HG03280 (cell line): ENCODE measurements at regions not wholly inside any gene's neighbourhood (a gene's known extent, or its start where the extent isn't known, plus 50 kb on each side); places are given as distances from the start of the nearest gene placed in this dataset.

Experiments
- ATAC-seq: cut with Tn5 transposase; IDR thresholded peaks from one replicate; pipeline ENCODE4 v1.9.1; 2021; ENCODE audit warnings: mild to moderate bottlenecking, moderate library complexity; ENCODE audit not compliant: unreplicated experiment

- ATAC-seq: no peak
Observed at GRCh38 chr1:118739501-118739900, 248.6 kb downstream of the TBX15 start.

DNA sequence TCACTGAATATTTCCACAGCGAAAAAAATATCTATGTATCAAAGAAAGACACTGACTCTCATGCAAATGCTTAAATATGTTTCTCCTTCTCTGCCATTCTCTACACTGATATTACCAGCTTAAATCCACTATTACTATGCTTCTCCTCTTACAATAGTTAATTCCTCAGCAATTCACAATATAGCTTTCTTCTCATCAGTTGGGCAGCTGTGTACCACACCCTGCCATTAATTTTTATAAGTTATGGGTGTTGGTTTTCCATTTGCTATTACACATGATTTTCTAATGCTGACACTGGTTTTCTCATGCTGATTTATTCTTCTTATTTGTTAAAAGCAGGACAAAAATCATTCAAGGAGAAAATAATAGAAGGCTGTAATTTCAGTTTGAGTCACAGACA lies 251.8 kb downstream of the TBX15 start:
- no peak for ATAC-seq

DNA sequence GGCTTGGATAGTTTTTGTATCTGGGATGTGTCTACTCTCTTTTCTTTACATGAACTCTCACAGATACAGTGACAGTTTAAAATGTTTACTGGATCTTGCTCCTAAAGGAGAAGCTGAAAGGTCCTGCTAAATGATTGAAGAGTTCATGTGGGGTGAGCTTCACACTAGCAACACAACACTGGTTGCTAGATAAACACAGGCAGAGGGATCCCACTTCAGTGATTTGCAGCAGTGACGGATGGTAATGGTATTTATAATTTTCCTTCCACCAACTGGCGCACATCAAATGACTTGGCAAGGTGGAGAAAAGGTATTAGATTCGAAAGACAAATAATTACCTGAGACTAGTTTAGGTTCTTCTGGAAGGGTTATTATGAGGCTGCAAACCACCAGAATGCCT lies 270.2 kb downstream of the TBX15 start:
- ATAC-seq: no peak

GRCh38 chr1:118716775-118717174 lies 271.4 kb downstream of the TBX15 start:
- ATAC-seq: no peak

- ATAC-seq: no peak
Observed at GRCh38 chr1:118711356-118711755, 276.8 kb downstream of the TBX15 start.

DNA sequence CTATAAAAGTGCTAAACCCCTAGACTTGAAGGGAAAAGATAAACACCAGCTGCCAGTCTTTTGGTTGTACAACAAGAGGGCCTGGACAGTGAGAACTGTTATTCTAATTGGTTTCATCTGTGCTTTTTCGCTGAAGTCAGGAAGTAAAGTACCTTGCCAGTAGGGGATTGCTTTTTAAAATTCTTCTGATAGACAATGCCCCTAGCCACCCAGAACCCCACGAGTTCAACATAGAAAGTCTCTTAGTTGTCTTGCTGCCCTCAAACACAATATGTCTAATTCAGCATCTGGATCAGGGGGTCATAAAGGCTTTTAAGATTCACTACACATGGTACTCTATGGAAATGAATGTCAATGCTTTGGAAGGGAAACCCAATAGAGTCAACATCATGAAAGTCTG lies 289.2 kb downstream of the TBX15 start:
- ATAC-seq: no peak

DNA sequence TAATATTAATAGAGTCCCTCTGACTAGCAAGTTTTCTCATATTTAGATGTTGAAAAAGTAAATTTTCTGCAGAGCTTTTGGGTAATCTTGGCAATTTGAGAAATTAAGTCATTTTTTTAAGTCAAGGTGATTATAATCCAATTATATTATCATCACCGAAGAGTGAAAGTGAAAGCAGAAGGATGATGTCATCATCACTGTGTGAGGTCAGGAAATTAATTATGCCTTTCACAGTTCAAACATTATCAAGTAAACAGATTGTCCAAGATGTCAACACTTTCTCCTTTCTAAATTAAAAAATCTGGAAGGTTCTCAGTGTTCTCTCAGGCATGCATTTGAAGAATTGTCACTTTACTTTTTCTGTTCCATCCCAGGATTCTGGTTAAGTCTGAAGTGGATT lies 296.0 kb downstream of the TBX15 start:
- no peak for ATAC-seq

DNA sequence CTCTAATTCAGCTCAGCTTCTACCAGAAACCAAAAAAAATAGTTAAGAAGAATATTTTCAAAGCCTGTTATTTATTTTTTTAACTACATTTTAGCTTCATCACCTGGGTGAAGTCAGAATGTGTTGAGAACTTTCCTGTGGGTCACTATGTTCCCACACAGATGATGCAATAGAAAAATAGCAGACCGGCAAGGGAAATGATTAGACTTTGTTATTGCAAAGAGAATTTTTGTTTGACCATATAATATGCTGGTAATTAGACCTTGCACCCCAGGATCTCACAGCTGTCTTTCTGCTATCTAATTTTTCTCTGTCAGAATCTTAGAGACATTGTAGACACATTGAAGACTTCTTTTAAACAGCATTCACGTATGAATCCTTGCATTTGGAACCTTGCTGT lies 299.3 kb downstream of the TBX15 start:
- ATAC-seq: no peak

GRCh38 chr1:118661769-118662320 lies 326.3 kb downstream of the TBX15 start:
- ATAC-seq: no peak

GRCh38 chr1:118660769-118661168 lies 327.4 kb downstream of the TBX15 start:
- no peak for ATAC-seq

- no peak for ATAC-seq
Observed at GRCh38 chr1:118659646-118660045, 328.5 kb downstream of the TBX15 start.

DNA sequence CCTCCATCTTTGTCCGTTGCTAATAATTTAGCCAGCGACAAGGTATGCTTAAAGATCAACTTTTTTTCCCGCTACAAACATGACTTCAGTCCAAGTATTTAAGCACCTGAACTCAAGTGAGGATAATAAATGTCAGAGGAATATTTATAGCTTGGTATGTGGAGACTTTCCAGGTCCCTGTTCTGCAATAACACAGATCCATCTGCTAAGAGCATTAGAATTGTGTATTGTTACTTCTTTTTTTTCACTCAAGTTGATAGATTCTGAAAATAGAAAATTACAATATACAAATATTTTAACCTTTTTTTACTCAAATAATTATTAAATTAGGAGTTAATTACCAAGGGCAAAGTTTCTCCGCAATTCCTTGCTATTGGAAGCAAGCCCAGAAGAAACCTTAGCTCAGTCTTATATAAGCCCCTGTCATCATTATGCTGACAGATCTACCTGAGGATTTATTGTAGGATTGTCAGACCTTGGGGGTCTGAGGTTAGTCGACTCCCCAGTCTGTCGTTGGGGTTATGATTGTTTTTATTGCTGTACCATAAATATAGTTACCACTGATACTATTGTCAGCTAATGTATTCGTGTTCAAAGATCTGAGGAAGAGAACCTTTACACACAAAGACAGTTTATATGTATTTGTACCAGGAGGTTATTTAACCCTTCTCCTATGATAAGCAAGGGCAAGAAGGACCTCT lies 337.9 kb downstream of the TBX15 start:
- no peak for ATAC-seq

- no peak for ATAC-seq
Observed at GRCh38 chr1:118649369-118650106, 338.6 kb downstream of the TBX15 start.

DNA sequence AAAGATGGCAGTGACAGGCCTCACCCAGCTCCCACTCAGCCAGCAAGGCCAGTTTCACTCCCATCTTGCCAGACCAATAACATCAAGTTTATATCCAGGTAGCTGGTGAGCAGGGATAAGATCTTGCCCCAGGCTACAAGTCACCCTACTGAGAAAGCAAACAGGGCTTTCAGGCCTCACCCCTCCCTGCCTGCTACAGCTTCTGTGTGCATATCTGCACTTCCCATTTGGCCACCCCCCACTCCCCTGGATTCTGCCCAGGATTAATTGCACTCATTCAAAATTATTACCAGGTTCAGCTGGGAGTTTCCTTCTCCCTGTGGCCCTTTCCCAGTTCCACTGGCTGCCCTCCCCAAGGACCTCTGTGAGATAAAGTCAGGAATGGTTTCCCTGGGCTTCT lies 352.1 kb downstream of the TBX15 start:
- ATAC-seq: no peak

GRCh38 chr1:118627435-118627834 lies 360.7 kb downstream of the TBX15 start:
- ATAC-seq: no peak

- no peak for ATAC-seq
Observed at GRCh38 chr1:118621839-118622238, 366.3 kb downstream of the TBX15 start.

GRCh38 chr1:118618618-118619340 lies 369.4 kb downstream of the TBX15 start:
- no peak for ATAC-seq

DNA sequence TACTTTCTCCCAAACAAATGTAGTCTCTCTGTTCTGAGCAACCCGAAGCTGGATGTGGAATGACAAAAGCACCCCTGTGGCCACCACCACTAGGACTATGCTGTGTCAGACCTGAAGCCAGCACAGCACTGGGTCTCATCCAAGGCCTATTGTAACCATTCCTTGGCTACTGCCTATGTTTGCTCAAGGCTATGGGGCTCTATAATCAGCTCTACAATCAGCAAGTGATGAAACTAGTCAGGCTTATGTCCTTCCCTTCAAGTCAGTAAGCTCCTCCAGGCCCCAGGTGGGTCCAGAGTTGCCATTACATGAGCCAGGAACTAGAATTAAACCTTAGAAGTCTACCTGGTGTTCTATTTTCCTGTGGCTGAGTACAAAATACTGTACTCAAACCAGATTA lies 370.2 kb downstream of the TBX15 start:
- no peak for ATAC-seq

DNA sequence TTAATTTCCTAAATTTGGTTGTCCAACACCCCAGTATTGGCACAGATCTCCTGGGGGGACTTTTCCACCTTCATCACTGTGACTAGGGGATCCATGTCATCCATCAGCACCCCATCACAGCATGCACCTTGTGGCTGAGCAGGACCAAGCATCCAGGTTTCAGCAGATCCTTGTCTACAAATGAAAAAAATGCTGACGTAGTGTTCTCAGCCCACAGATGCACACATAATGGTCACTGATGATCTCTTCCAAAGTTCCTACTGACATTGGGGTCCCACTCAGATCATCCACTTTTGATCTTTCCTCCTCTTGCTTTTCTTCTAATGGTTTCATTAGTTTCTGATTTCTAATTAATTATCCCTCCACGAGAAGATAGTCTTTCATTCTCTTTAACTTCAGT lies 373.1 kb downstream of the TBX15 start:
- no peak for ATAC-seq

DNA sequence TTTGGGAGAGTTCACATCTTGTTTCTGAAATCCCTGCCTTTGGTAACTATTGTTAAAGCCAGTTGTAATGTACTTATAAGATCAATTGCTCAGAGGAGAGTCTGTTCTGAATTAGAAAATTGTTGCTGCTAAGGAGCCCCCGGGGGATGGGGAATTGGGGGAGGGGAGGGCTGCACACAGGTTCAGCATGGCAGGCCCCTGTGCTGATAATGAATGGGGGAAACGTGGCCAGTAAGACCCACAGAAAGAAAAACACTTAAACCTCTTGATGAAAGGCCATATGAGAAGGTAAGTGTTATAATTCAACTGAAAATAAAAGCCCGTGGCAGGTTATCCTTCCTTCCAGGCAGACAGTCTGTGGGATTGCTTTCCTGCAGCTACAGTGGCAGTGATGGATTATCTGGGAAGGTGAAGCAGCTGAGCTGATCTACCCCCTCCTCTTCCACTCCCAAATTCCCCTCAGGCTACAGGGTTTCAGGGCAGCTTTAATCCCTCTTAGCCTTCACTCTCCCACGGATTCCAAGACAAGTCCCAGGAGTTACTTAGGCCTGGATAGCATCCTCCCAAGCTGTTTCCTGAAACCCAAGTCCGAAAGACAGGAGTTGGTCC lies 398.8 kb downstream of the TBX15 start:
- no peak for ATAC-seq

DNA sequence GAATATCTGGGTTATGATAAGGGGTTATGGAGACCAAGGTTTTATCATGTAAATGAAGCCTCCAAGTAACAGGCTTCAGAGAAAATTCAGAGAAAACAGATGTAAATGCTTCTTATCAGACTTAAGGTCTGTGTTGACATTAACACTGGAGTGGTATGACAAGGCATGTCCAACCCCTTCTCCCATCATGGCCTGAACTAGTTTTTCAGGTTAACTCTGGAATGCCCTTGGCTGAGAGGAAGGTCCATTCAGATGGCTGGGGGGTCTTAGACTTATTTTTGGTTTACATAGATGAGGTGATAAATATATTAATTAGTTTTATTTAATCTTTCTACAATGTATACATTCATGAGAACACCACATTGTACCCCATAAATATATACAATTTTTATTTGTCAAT lies 399.6 kb downstream of the TBX15 start:
- no peak for ATAC-seq
